ENCODE measurements at regions not wholly inside any gene's neighbourhood (a gene's known extent, or its start where the extent isn't known, plus 50 kb on each side); places are given as distances from the start of the nearest gene placed in this dataset.

DNA sequence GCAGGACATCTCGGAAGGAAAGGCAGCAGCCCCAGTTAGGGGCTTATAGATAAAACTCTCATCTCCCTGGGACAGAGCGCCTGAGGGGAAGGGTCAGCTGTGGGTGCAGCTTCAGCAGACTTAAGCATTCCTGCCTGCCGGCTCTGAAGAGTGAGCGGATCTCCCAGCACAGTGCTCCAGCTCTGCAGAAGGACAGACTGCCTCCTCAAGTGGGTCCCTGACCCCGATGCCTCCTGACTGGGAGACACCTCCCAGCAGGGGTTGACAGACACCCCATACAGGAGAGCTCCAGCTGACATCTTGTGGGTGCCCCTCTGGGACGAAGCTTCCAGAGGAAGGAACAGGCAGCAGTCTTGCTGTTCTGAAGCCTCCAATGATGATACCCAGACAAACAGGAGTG lies 117.1 kb upstream of the POT1 start:
- TF ChIP-seq, protein P1, sequence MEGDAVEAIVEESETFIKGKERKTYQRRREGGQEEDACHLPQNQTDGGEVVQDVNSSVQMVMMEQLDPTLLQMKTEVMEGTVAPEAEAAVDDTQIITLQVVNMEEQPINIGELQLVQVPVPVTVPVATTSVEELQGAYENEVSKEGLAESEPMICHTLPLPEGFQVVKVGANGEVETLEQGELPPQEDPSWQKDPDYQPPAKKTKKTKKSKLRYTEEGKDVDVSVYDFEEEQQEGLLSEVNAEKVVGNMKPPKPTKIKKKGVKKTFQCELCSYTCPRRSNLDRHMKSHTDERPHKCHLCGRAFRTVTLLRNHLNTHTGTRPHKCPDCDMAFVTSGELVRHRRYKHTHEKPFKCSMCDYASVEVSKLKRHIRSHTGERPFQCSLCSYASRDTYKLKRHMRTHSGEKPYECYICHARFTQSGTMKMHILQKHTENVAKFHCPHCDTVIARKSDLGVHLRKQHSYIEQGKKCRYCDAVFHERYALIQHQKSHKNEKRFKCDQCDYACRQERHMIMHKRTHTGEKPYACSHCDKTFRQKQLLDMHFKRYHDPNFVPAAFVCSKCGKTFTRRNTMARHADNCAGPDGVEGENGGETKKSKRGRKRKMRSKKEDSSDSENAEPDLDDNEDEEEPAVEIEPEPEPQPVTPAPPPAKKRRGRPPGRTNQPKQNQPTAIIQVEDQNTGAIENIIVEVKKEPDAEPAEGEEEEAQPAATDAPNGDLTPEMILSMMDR (conservative IDR thresholded peaks at IDR 0.05 in 1 of 2, IDR thresholded peaks at IDR 0.05 in 1 of 2; ENCODE audit: low read depth in 1 of 2, low read length in 2 of 2) = no peak
- no peak for TF ChIP-seq EZH2 (IDR thresholded peaks at IDR 0.05; ENCODE audit: low read length, missing control alignments)

Data from fibroblast of lung (primary cell).